HG03521 (cell line): ENCODE measurements at regions not wholly inside any gene's neighbourhood (a gene's known extent, or its start where the extent isn't known, plus 50 kb on each side); places are given as distances from the start of the nearest gene placed in this dataset.
"Not testable (repeated sequence)": the region's sequence is repeated elsewhere in the genome, so short reads cannot be mapped to it uniquely, and the experiment has no call there.

Experiments
- ATAC-seq: cut with Tn5 transposase; IDR thresholded peaks from one replicate; pipeline ENCODE4 v1.9.1; 2021; ENCODE audit warnings: mild to moderate bottlenecking, moderate library complexity; ENCODE audit not compliant: unreplicated experiment

DNA sequence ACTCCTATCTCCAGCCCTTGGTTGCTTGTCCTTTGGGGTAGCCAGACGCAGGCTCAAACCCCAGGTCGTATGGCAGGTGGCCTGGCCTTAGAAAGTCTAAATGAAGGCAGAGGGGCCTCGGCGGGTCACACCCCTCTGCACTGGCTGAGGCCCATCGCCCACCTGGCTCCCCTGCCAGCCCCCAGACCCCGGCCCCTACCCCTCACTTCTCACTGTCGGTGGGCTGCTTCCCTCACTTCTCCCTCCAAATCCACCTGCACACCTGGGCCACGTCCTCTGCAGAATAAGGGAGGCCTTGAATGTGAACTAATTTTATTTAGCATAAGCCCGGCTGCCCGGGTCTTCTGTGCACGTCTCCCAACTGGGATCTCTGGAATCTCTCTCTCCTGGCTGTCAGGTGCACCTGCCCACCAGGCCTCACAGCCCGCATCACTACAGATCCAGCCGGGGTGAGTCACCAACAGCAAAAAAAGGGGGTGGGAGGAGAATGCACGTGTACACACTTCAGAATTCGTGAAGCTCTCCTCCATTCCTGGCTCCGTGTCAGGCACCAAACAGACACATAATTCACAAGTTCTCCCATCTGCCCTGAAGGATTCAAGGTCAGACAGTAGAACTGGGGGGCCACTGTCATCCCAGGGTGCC, 107.5 kb upstream of the SIM2 start:
- ATAC-seq: no peak

DNA sequence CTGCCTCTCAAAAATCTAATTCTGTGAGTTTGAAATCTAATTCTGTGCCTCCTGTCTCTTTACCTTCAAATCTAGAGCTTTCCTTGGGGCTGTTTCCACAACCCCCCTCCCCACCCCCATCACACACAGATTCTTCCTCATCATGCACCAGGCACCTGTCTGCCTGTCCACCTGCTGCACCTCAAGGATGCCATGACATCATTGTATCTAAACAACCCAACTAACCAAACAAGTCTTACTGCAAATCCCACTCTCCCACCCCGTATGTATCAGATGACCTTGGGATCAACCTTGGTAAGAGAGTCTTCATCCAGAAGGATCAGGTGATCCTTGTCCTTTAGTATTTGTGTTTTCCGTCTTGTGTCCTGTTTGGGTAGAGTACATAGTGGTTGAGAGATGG, 102.7 kb upstream of the SIM2 start:
- no peak for ATAC-seq

DNA sequence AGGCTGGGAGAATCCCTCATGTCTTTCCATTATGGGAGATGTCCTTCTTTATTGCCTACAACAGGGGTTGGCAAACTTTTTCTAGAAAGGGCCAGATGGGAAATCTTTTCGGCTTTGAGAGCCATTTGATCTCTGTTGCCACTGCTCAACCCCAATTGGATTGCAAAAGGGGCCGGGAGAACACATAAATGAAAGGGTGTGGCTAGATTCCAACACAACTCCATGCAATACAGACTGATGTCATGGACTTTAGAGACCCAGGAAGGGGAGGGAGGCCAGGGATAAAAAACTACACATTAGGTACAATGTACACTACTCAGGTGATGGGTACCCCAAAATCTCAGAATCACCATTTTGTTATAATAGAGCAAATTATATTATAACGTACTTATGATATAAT, 97.6 kb upstream of the SIM2 start:
- ATAC-seq: no peak

DNA sequence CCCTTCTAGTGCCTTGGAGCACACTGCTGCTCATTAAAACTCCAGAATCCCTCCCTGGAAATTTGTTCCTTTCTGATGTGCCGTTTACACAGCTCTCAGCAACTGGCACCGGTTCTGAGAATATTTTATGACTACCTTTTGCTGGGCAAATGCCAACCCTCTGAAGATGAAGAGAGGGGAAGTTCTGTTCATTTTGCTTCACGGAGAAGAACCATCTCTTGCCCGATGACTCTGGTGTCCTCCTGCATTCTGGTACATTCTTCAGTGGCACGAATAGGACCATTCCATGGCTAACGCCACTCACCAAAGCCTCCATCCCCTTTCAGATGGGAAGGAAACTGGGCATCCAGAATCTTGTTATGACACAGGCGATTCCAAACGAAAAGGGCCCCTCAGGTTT, 96.2 kb upstream of the SIM2 start:
- ATAC-seq: no peak

DNA sequence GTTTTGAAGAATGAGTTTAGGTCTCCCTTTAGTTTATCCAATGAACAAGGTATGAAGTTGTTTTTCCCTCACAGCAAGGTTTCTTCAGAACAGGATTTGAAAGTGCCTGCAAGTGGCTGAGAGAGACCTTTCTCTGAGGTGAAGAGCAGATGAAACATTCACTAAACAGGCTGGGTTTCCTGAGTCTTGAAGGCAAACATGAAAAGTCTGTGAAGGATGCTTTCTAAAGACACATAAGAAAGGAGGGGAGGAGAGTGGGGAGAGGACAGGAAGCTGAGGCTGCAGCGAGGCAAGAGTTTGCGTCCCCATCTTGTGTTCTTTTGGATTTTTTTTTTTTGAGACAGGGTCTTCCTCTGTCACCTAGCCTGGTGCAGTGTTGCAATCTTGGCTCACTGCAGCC, 95.7 kb upstream of the SIM2 start:
- ATAC-seq: no peak

DNA sequence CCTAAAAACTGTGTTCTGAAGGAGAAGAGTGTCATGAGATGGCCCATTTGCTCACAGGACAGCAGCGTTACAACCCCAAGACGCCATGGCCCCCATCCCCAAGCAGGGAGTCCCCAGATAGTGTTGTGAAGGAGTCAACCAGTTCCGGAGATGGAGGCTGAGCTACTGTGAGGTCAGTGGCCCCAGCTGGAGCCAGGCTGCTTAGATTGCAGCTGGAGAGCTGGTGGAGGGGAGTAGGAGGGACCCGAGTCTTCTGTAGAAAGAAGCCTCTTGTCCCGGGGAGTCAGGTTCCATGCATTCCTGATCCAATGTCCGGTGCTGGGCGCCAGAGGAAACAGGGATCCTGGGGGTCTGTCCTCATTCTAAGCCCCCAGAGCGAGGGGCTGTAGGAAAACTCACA, 93.5 kb upstream of the SIM2 start:
- no peak for ATAC-seq

DNA sequence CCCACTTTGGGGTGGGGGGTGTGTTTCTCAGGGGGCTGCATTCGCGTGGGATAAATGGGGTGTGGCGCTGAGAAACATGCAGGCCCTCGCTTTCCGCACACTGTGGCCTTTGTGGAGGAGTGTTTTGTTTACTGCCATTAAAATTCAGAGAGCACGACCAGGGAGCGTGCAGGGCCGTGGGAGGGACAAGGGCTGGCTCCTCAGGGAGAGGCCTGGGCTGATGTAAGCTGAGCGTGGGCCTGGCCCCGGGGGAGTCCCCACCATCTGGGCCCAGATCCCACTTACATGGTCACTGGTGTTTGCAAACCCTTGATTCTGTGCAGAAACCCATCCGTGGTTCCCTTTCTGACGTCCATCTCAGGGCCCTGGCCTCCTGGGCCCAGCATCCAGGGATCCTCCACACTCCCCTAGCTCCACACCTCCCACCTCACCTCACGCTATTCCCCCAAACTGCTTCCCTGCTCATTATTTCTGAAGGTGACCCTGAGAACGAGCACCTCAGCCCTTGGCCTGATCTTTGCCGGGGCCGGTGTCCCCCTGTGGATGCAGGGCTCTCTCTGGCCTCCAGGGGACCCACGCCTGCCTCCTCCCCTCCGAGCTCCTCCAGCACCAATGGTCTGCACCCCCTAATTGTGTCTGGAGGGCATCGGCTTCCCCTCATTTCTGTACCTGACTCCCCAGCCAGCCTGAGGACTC, 92.5 kb upstream of the SIM2 start:
- no peak for ATAC-seq

DNA sequence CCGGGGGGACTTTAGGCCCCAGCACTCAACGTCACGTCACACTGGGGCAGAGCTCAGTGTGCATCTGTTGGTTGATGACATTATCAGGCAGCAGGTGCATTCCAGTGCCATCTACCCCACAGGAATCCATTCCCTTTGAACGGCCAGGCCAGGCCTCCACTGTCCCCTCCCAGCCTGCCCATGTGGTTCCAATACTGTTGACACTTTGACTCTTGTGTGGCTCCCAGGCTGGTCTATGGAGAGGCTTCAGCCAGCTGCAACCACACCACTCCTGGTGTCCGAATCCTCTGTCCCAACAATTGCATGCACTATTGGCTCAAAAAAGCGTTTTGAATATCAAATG, 92.0 kb upstream of the SIM2 start:
- no peak for ATAC-seq

DNA sequence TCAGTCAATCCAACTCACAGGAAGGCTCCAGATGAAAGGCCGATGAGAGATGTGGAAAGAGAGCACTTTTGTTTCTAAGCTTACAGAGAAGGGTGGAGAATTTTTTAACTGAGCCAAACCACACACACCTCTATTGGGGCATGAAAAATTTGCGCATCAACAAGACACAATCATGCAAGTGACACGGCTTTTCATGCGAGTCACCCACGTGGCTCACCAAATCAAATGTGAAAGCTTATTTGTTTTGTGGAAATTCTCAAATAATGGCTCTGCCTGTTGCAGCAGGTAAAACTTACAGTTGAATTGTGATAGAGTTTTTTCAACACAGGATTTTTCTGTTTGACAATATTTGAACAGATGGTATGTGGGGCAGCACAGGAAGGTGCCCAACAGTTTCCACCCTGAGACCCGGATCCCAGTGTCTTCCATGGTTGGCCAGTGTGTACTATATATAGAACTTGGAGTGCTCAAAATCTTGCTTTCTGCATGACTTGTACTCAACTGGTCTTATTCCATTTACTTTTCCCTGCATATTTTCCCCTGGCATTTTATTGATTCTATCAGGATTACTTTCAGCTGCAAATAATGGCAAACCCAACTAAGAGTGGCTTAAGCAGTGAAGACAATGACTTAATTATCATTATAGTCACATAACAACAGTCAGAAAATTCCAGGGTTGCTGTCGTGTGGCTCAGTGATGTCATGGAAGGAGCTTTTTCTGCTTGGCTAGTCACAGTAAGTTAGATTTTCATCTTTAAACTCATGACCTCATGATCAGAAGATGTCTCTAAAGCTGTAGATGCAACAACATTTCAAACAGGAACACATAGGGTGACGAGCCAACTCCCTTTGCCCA, 90.6 kb upstream of the SIM2 start:
- no peak for ATAC-seq

DNA sequence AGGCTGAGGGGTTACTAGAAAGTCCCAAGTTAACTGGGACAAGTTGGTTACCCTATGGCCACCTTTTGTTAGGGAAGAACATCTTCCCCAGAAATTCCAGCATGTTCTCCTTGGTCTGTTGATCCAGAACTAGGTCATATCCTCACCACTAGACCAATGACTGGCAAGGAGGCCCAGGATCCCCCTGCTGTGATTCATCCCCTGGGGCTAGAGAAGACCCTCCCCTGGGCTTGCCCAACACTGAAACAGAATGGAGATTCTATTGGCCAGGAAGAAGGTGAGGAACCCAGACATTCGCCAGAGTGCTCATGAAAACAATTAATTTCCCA, 90.1 kb upstream of the SIM2 start:
- no peak for ATAC-seq

DNA sequence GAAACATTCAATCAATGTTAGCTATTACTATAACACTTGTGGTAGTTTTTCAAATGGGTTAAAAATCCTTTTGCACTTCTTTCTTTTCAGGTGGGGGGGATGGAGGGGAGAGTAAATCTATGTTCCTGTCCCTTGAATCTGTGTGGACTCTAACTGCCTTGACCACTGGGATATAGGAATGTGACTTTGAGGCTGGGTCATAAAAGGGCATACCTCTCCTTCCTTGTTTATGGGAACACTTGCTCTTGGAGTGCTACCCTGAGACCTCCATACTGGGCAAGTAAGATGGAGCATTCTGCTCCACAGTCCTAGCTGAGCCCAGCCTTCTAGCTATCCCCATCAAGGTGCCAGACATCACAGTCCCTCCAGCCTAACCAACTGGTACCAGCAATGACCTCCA, 89.3 kb upstream of the SIM2 start:
- no peak for ATAC-seq

DNA sequence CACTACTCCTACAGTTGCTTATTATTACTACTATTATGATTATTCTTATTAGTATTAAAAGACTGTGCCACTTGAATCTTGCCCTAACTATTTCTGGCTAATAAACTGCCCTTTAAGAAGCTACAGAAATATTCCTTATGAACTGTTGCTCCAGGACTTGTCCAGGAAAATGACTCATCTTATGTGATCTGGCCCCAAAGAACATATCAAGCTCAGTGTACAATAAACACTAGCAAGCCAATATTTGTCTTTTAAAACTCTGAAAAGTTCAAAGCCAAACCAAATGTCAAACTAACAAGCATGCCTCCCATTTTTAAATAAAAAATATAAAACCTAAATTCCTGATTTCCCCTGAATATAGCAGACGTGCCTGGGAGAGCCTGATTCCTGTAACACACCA, 88.7 kb upstream of the SIM2 start:
- no peak for ATAC-seq

DNA sequence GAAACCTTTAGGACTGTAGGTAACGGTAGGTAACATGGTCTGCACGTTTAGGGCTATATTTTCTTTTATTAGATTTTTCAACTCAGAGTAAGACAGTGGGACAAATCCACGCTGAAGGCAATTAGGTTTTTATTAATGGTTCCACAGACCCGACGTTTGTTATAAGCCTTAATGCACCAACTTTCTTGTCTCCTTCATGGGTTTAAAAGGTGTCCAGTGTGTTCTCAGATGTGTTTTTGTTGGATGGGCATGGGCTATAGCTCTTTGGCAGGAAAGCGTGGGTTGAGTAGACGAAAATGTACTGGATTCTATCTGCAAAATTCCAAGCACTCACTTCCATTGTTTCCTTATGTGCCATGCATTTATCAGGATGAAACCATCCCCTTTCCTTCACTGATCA, 88.0 kb upstream of the SIM2 start:
- no peak for ATAC-seq

DNA sequence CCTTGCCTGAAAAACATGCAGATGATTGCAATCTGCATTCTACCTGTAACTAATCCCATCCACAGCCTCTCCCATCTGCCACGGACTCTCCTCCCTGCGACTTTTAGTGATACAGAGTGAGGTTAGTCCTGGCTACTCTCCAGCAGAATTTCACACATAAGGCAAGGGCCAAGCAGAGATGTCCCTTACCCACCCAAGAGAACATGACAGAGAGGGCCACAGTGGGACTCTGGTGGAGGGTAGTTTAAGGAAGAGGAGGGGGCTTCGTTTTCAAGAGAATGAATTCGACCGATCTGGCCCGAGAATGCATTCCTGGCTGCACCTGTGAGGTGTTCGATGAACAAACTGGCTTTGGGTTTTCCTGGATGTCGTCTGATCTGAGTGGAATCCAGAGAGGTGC, 87.5 kb upstream of the SIM2 start:
- ATAC-seq: no peak

DNA sequence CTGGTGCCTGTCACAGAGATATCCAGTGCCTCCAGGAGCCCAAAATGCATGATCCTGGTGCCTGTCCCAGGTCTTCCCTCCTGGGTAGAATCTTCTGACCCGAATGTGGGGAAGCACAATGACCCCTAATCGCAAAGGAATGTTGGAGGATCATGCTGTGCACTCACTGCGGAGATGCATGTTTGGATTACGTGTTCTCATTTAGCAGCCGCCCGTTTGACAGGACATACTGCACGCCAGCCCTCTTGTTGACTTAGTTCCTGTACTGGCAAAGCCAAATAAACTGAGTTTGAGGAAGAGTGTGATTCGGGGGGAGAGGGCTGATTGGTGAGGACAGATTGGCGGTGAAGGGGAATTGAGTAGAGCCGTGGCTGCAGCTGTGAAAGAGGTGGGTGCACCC, 85.9 kb upstream of the SIM2 start:
- no peak for ATAC-seq

DNA sequence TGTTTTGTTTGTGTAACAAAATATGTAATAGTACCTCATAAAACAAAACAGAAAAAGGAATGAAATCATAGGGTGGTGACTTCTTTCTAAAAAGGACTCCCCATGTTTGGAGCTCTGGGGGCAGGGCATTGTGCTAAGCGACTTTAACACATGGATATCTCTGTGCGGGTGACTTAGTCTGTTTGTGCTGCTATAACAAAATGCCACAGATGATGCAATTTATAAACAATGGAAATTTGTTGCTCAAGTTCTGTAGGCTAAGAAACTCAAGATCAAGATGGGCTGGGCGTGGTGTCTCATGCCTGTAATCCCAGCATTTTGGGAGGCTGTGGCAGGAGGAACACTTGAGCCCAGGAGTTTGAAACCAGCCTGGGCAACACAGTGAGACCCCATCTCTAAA, 85.4 kb upstream of the SIM2 start:
- no peak for ATAC-seq

DNA sequence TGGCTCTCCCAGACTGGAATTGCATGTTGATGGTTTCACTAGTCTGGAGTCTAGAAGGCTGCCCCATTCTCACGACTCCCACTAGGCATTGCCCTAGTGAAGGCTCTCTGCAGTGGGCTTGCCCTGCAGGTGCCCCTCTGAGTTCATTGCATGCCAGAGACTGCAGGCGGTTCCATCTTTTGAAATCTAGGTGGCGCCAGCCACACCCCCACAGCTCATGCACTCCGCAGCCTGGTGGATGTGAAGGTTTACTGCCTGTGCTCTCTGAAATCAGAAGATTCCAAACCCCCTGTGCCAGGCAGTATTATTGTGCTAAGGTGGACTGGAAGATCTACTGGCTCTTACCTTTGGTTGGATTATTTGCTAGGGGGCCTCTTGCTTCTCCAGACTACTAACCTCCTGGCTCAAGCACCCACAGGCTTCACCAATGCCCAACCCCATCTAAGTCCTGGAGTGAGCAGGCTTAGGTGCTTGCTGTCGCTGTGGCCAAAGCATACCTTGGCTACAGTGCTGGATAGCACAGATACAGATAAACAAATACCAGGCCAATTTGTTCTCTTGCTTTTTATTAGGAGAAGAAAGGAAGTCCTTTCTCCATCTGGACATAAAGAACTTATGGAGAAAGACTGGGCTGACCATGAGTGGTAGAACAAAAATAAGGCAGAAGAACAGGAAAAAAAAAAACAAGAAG, 83.5 kb upstream of the SIM2 start:
- ATAC-seq: no peak

DNA sequence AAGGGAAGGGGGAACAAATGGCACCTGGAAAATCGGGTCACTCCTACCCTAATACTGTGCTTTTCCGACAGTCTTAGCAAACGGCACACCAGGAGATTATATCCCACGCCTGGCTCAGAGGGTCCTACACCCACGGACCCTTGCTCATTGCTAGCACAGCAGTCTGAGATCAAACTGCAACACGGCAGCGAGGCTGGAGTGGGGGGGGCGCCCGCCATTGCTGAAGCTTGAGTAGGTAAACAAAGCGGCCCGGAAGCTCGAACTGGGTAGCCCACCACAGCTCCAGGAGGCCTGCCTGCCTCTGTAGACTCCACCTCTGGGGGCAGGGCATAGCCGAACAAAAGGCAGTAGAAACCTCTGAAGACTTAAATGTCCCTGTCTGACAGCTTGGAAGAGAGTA, 82.1 kb upstream of the SIM2 start:
- ATAC-seq: not testable (repeated sequence)

DNA sequence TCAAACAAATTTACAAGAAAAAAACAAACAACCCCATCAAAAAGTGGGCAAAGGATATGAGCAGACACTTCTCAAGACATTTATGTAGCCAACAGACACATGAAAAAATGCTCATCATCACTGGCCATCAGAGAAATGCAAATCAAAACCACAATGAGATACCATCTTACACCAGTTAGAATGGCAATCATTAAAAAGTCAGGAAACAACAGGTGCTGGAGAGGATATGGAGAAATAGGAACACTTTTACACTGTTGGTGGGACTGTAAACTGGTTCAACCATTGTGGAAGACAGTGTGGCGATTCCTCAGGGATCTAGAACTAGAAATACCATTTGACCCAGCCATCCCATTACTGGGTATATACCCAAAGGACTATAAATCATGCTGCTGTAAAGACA, 77.1 kb upstream of the SIM2 start:
- ATAC-seq: not testable (repeated sequence)

DNA sequence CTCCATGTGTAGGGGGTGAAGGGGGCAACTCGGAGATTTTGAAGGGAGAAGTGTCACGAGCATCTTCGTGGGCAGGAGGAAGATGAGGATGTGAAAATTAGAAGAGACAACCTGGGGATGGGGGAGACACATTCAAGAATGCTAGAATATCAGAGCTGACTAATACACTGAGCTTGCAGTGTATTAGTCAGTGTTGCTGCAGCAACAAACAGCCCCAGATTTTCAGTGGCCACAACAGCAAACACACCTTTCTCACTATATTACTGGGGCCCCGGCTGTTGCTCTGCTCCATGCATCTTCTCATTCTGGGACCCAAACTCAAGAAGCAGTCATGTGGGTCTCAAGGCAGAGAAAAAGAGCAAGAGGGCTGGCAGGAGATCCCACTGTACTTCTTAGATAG, 74.8 kb upstream of the SIM2 start:
- no peak for ATAC-seq

DNA sequence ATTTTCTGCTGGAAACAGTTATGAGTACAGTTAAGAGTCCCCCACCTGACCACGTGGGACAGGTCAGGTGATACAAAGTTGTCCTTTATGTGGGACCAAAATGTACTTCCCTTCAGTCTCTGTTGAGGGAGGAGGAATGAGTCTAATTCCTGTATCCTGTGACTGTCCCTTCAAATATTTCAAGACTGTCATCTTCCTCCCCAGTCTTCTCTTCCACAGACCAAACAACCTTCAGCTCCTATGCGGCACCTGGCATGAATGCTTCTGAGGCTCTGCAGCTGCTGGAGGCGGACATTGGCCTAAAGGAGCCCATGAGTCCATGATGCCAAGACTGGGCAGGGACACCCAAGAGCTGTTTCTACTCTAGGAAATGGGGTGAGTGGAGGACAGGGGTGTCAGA, 72.1 kb upstream of the SIM2 start:
- no peak for ATAC-seq

DNA sequence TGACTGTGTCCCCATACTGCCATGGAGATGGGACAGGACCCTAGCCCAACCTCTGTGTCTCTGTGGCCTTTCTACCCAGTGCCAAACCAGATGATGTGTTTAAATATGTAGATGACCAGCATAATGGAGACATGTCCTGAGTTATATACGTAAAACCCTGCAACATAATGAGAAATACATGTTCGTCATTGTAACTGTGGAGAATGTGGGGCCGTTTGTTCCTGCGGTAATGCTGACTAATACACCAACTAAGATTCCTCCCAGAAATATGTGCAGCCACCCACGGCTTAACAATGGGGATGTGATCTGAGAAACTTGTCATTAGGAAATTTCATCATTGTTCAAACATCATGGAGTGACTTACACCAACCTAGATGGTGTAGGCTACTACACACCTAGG, 71.7 kb upstream of the SIM2 start:
- no peak for ATAC-seq
